Kidney capillary endothelial cell (primary cell): ENCODE measurements at regions not wholly inside any gene's neighbourhood (a gene's known extent, or its start where the extent isn't known, plus 50 kb on each side); places are given as distances from the start of the nearest gene placed in this dataset.
"Not testable (repeated sequence)": the region's sequence is repeated elsewhere in the genome, so short reads cannot be mapped to it uniquely, and the experiment has no call there.

Experiments used
- DNase-seq: peaks from one replicate; pipeline ENCODE4 v3.0.0-alpha.2; 2018; ENCODE audit warnings: low spot score

- no peak for DNase-seq
Measured at GRCh38 chr7:114279901-114280300, 134.7 kb upstream of the FOXP2 start.

- no peak for DNase-seq
Measured at GRCh38 chr7:114273218-114273617, 141.4 kb upstream of the FOXP2 start.

GRCh38 chr7:114269714-114270113, 144.9 kb upstream of the FOXP2 start:
- DNase-seq = no peak

- DNase-seq = not testable (repeated sequence)
Measured at GRCh38 chr7:114267550-114267949, 147.1 kb upstream of the FOXP2 start.

- no peak for DNase-seq
Measured at GRCh38 chr7:114264023-114264422, 150.6 kb upstream of the FOXP2 start.

- no peak for DNase-seq
Measured at GRCh38 chr7:114263219-114263618, 151.4 kb upstream of the FOXP2 start.

- no peak for DNase-seq
Measured at GRCh38 chr7:114255404-114255841, 159.2 kb upstream of the FOXP2 start.

- no peak for DNase-seq
Measured at GRCh38 chr7:114243646-114244045, 171.0 kb upstream of the FOXP2 start.

GRCh38 chr7:114242992-114243507, 171.6 kb upstream of the FOXP2 start:
- no peak for DNase-seq

GRCh38 chr7:114229246-114229645, 185.4 kb upstream of the FOXP2 start:
- no peak for DNase-seq

GRCh38 chr7:114225784-114226183, 188.8 kb upstream of the FOXP2 start:
- no peak for DNase-seq

- no peak for DNase-seq
Measured at GRCh38 chr7:114218283-114218682, 196.3 kb upstream of the FOXP2 start.

- DNase-seq = no peak
Measured at GRCh38 chr7:114217026-114217806, 197.4 kb upstream of the FOXP2 start.

GRCh38 chr7:114214466-114214865, 200.1 kb upstream of the FOXP2 start:
- DNase-seq = no peak

- no peak for DNase-seq
Measured at GRCh38 chr7:114212721-114213429, 201.7 kb upstream of the FOXP2 start.

GRCh38 chr7:114209968-114210367, 204.6 kb upstream of the FOXP2 start:
- DNase-seq = no peak

- DNase-seq = no peak
Measured at GRCh38 chr7:114206688-114207087, 207.9 kb upstream of the FOXP2 start.

GRCh38 chr7:114196517-114196916, 218.1 kb upstream of the FOXP2 start:
- DNase-seq = no peak

GRCh38 chr7:114190387-114190786, 224.2 kb upstream of the FOXP2 start:
- no peak for DNase-seq

GRCh38 chr7:114183311-114184088, 231.1 kb upstream of the FOXP2 start:
- DNase-seq = no peak

- no peak for DNase-seq
Measured at GRCh38 chr7:114182837-114183236, 231.8 kb upstream of the FOXP2 start.

GRCh38 chr7:114181280-114181679, 233.3 kb upstream of the FOXP2 start:
- no peak for DNase-seq
